GM18508 (cell line): ENCODE measurements at regions not wholly inside any gene's neighbourhood (a gene's known extent, or its start where the extent isn't known, plus 50 kb on each side); places are given as distances from the start of the nearest gene placed in this dataset.

Source experiments
- ATAC-seq: cut with Tn5 transposase; IDR thresholded peaks from one replicate; pipeline ENCODE4 v1.9.1; 2021; ENCODE audit warnings: moderate number of reproducible peaks; ENCODE audit not compliant: insufficient read depth, unreplicated experiment

GRCh38 chr10:78912361-78913218 is 156.2 kb upstream of the ZMIZ1 start:
- ATAC-seq: no peak

- ATAC-seq: no peak
Observed at GRCh38 chr10:78913219-78914059, 155.3 kb upstream of the ZMIZ1 start.

GRCh38 chr10:78914060-78914378 is 154.7 kb upstream of the ZMIZ1 start:
- no peak for ATAC-seq

GRCh38 chr10:78914502-78915189 is 154.1 kb upstream of the ZMIZ1 start:
- no peak for ATAC-seq

GRCh38 chr10:78915190-78915518 is 153.6 kb upstream of the ZMIZ1 start:
- no peak for ATAC-seq

- ATAC-seq: no peak
Observed at GRCh38 chr10:78916227-78916626, 152.5 kb upstream of the ZMIZ1 start.

- no peak for ATAC-seq
Observed at GRCh38 chr10:78919181-78919966, 149.4 kb upstream of the ZMIZ1 start.

GRCh38 chr10:78920011-78920410 is 148.8 kb upstream of the ZMIZ1 start:
- no peak for ATAC-seq

- no peak for ATAC-seq
Observed at GRCh38 chr10:78921895-78922294, 146.9 kb upstream of the ZMIZ1 start.

- no peak for ATAC-seq
Observed at GRCh38 chr10:78923647-78924318, 145.0 kb upstream of the ZMIZ1 start.

- ATAC-seq: no peak
Observed at GRCh38 chr10:78924319-78925003, 144.3 kb upstream of the ZMIZ1 start.

- ATAC-seq: no peak
Observed at GRCh38 chr10:78925275-78925674, 143.5 kb upstream of the ZMIZ1 start.

GRCh38 chr10:78925800-78926319 is 142.9 kb upstream of the ZMIZ1 start:
- no peak for ATAC-seq

- ATAC-seq: no peak
Observed at GRCh38 chr10:78927257-78927995, 141.3 kb upstream of the ZMIZ1 start.

GRCh38 chr10:78928330-78928729 is 140.4 kb upstream of the ZMIZ1 start:
- ATAC-seq: no peak

- ATAC-seq: no peak
Observed at GRCh38 chr10:78929541-78929940, 139.2 kb upstream of the ZMIZ1 start.

GRCh38 chr10:78931321-78932053 is 137.3 kb upstream of the ZMIZ1 start:
- no peak for ATAC-seq

GRCh38 chr10:78932054-78932386 is 136.7 kb upstream of the ZMIZ1 start:
- no peak for ATAC-seq
